H9 (cell line): ENCODE measurements at regions not wholly inside any gene's neighbourhood (a gene's known extent, or its start where the extent isn't known, plus 50 kb on each side); places are given as distances from the start of the nearest gene placed in this dataset.

ENCODE experiments used
- DNase-seq: peaks from one replicate; pipeline ENCODE4 v3.0.0-alpha.2; 2017
- H2AFZ ChIP-seq: one replicate; pipeline ENCODE4 v1.6.1; 2013; ENCODE audit warnings: mild to moderate bottlenecking, low read length, control low read depth, moderate library complexity
- H2AK5ac ChIP-seq: 2 replicates; pipeline ENCODE4 v1.6.1; 2013; ENCODE audit warnings: low read length, control low read depth, mixed read lengths; ENCODE audit not compliant: insufficient read length
- H2BK120ac ChIP-seq: one replicate; pipeline ENCODE4 v1.6.1; 2013; ENCODE audit warnings: low read depth, mild to moderate bottlenecking, low read length, control low read depth, inconsistent platforms; ENCODE audit not compliant: poor library complexity, severe bottlenecking
- H2BK12ac ChIP-seq: 2 replicates; pipeline ENCODE4 v1.6.1; 2013; ENCODE audit warnings: low read length, control low read depth, mixed read lengths, low read depth; ENCODE audit not compliant: insufficient read length
- H2BK15ac ChIP-seq: 2 replicates; pipeline ENCODE4 v1.6.1; 2013; ENCODE audit warnings: low read depth, low read length, control low read depth
- H2BK20ac ChIP-seq: one replicate; pipeline ENCODE4 v1.6.1; 2013; ENCODE audit warnings: low read depth, mild to moderate bottlenecking, low read length, control low read depth, inconsistent platforms; ENCODE audit not compliant: poor library complexity, severe bottlenecking
- H2BK5ac ChIP-seq: 2 replicates; pipeline ENCODE4 v1.6.1; 2013; ENCODE audit warnings: low read length, control low read depth, mixed read lengths; ENCODE audit not compliant: insufficient read length
- H3K14ac ChIP-seq: 2 replicates; pipeline ENCODE4 v1.6.1; 2013; ENCODE audit warnings: low read length, control low read depth; ENCODE audit not compliant: insufficient read depth
- H3K18ac ChIP-seq: 2 replicates; pipeline ENCODE4 v1.6.1; 2013; ENCODE audit warnings: low read depth, mild to moderate bottlenecking, mixed read lengths, low read length, control low read depth; ENCODE audit not compliant: insufficient read length
- H3K23ac ChIP-seq: 2 replicates; pipeline ENCODE4 v1.6.1; 2013; ENCODE audit warnings: low read length, control low read depth, mixed read lengths, low read depth; ENCODE audit not compliant: insufficient read length
- H3K23me2 ChIP-seq: 2 replicates; pipeline ENCODE4 v1.6.1; 2013; ENCODE audit warnings: low read depth, mild to moderate bottlenecking, mixed read lengths, low read length, control low read depth; ENCODE audit not compliant: insufficient read length, poor library complexity, severe bottlenecking
- H3K27ac ChIP-seq: 2 replicates; pipeline ENCODE4 v1.5.1; 2013; ENCODE audit warnings: low read length, control low read depth, mixed read lengths, low read depth; ENCODE audit not compliant: insufficient read length
- H3K27me3 ChIP-seq: 2 replicates; pipeline ENCODE4 v1.6.1; 2013; ENCODE audit warnings: low read length, control low read depth, inconsistent platforms; ENCODE audit not compliant: insufficient read depth
- H3K4ac ChIP-seq: 2 replicates; pipeline ENCODE4 v1.6.1; 2013; ENCODE audit warnings: low read depth, mild to moderate bottlenecking, control low read depth, inconsistent platforms, low read length, moderate library complexity
- H3K4me1 ChIP-seq: 2 replicates; pipeline ENCODE4 v1.6.1; 2013; ENCODE audit warnings: low read length, control low read depth, inconsistent platforms; ENCODE audit not compliant: insufficient read depth
- H3K4me2 ChIP-seq: 2 replicates; pipeline ENCODE4 v1.6.1; 2013; ENCODE audit warnings: low read length, control low read depth, mixed read lengths; ENCODE audit not compliant: insufficient read length, insufficient read depth
- H3K56ac ChIP-seq: 2 replicates; pipeline ENCODE4 v1.6.1; 2013; ENCODE audit warnings: low read depth, mild to moderate bottlenecking, mixed read lengths, low read length, control low read depth; ENCODE audit not compliant: insufficient read length
- H3K79me1 ChIP-seq: 2 replicates; pipeline ENCODE4 v1.6.1; 2013; ENCODE audit warnings: low read depth, mild to moderate bottlenecking, moderate library complexity, low read length, control low read depth, inconsistent platforms; ENCODE audit not compliant: insufficient read depth, poor library complexity, severe bottlenecking
- H3K79me2 ChIP-seq: 2 replicates; pipeline ENCODE4 v1.6.1; 2013; ENCODE audit warnings: low read length, control low read depth, inconsistent platforms; ENCODE audit not compliant: insufficient read depth
- H3K9ac ChIP-seq: 2 replicates; pipeline ENCODE4 v1.6.1; 2013; ENCODE audit warnings: low read length, control low read depth, mixed read lengths; ENCODE audit not compliant: insufficient read length; ENCODE audit errors: extremely low read depth
- H3K9me3 ChIP-seq: one replicate; pipeline ENCODE4 v1.6.1; 2013; ENCODE audit warnings: low read depth, low read length, inconsistent platforms; ENCODE audit not compliant: control insufficient read depth
- H3T11ph ChIP-seq: one replicate; pipeline ENCODE4 v1.6.1; 2013; ENCODE audit warnings: mild to moderate bottlenecking, low read length, control low read depth, inconsistent platforms
- H4K20me1 ChIP-seq: one replicate; pipeline ENCODE4 v1.6.1; 2013; ENCODE audit not compliant: control insufficient read depth, insufficient read length, insufficient read depth
- H4K5ac ChIP-seq: 2 replicates; pipeline ENCODE4 v1.6.1; 2013; ENCODE audit warnings: low read depth, mild to moderate bottlenecking, mixed read lengths, low read length, control low read depth; ENCODE audit not compliant: insufficient read length
- H4K8ac ChIP-seq: replicated peaks from 2 replicates; pipeline ENCODE4 v1.6.1; 2013; ENCODE audit warnings: low read length, control low read depth, mixed read lengths, low read depth; ENCODE audit not compliant: insufficient read length
- H4K91ac ChIP-seq: 2 replicates; pipeline ENCODE4 v1.6.1; 2013; ENCODE audit warnings: low read depth, mild to moderate bottlenecking, moderate library complexity, mixed read lengths, low read length, control low read depth; ENCODE audit not compliant: insufficient read length
- H3K27ac Mint-ChIP-seq, 3 experiments: 2 replicates in 2 of 3; 3 replicates in 1 of 3; pipeline ENCODE4 v1.8.0; 2020 to 2021; ENCODE audit warnings: mixed read lengths in 3 of 3, mild to moderate bottlenecking in 1 of 3, moderate library complexity in 1 of 3
- H3K27me3 Mint-ChIP-seq: 2 replicates; pipeline ENCODE4 v1.8.0; 2021; ENCODE audit warnings: low read depth, mild to moderate bottlenecking, moderate library complexity, mixed read lengths
- H3K36me3 Mint-ChIP-seq, 3 experiments: 2 replicates in 2 of 3; 3 replicates in 1 of 3; pipeline ENCODE4 v1.8.0; 2020 to 2021; ENCODE audit warnings: low read depth in 3 of 3, mixed read lengths in 3 of 3; ENCODE audit not compliant: insufficient read depth in 1 of 3
- H3K4me1 Mint-ChIP-seq, 2 experiments: 2 replicates each; pipeline ENCODE4 v1.8.0; 2020; ENCODE audit warnings: mixed read lengths in 2 of 2
- H3K4me3 Mint-ChIP-seq, 2 experiments: 2 replicates in 1 of 2; 3 replicates in 1 of 2; pipeline ENCODE4 v1.8.0; 2020 to 2021; ENCODE audit warnings: mild to moderate bottlenecking in 2 of 2, mixed read lengths in 2 of 2, moderate library complexity in 1 of 2
- H3K9me3 Mint-ChIP-seq, 2 experiments: 2 replicates in 1 of 2; 3 replicates in 1 of 2; pipeline ENCODE4 v1.8.0; 2020; ENCODE audit warnings: mild to moderate bottlenecking in 2 of 2, mixed read lengths in 2 of 2, moderate library complexity in 1 of 2
- CTCF ChIP-seq: fragments of 200-600 bp; sonication (generic); conservative IDR thresholded peaks from 3 replicates; pipeline ENCODE4 v1.8.0; 2021; ENCODE audit warnings: antibody characterized with exemption, mild to moderate bottlenecking
- WGBS: extraction: QIAGEN DNeasy Blood & Tissue Kit; methylation state at CpG from one replicate; pipeline ENCODE4 v1.1.7; 2013; ENCODE audit warnings: missing lambda C conversion rate, low lambda C conversion rate, mixed read lengths; ENCODE audit not compliant: insufficient read length; ENCODE audit errors: extremely low coverage; 5-methylcytosine and 5-hydroxymethylcytosine counted together

DNA sequence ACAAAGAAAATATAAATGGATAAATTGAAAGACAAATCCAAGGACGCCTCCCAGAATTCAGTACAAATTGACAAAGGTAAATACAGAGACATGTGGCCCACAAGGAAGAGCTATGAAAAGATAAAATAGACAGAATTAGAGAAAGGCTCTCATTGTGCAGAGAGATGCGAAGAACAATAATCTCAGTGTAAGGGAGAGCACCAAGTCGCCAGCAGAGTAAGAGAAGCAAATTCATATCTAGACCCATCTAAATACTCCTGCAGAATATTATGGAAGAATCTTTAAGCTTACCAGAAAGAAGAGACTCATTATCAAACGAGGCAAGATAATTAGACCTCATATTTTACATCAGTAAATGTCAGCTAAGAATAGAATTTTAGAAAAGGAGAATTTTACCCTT lies 101.7 kb upstream of the ITGA1 start:
- Histone ChIP-seq H3K27me3 (no peaks in the 10 kb centered on the region), H4K5ac (no peak overlapping the region), H3K23ac (no peak overlapping the region), H2BK15ac (no peak overlapping the region), H3K9me3 (no peaks in the 10 kb centered on the region), H3K9ac (no peak overlapping the region), H2AK5ac (no peak overlapping the region), H2BK12ac (no peak overlapping the region), H3K4me2 (no peak overlapping the region), H2AFZ (no peak overlapping the region), H3K4me1 (peaks cover 2% of the 10 kb centered on the region; the same call in 1 of the 2 replicates), H3K56ac (no peak overlapping the region), H3K79me2 (no peaks in the 10 kb centered on the region), H3K14ac (no peak overlapping the region), H3K23me2 (no peaks in the 10 kb centered on the region), H2BK120ac (no peak overlapping the region), H2BK20ac (no peak overlapping the region), H4K8ac (no peak overlapping the region), H3K18ac (no peak overlapping the region), H4K20me1 (no peaks in the 10 kb centered on the region), H3K4ac (no peak overlapping the region), H3T11ph (no peak overlapping the region), H3K79me1 (no peaks in the 10 kb centered on the region), H3K27ac (no peak overlapping the region), H2BK5ac (no peak overlapping the region), H4K91ac (no peak overlapping the region)
- DNase-seq, result no peak
- Mint-ChIP-seq H3K4me1 (peaks cover 14 to 20% of the 10 kb centered on the region in 2 experiments), H3K27ac (no peak overlapping the region), H3K4me3 (no peak overlapping the region), H3K36me3 (no peaks in the 10 kb centered on the region), H3K27me3 (no peaks in the 10 kb centered on the region), H3K9me3 (no peaks in the 10 kb centered on the region; a peak in 1 of 5 replicates)
- TF ChIP-seq CTCF, result no peak
- WGBS, result no CpG with 5 or more reads among the region's 4 CpGs
